ENCODE measurements at regions not wholly inside any gene's neighbourhood (a gene's known extent, or its start where the extent isn't known, plus 50 kb on each side); places are given as distances from the start of the nearest gene placed in this dataset.
A peak's percentile ranks its signal among the peaks of the same experiment; 100 is the strongest.

GRCh38 chr13:22427783-22428182 lies 753.0 kb upstream of the SGCG start:
- no peak for DNase-seq (ENCODE audit: low read depth in 2 of 2)
- H2AFZ ChIP-seq (ENCODE audit: low read length): no peak overlapping the region
- H3K4me1 ChIP-seq (ENCODE audit: control insufficient read depth, extremely low read depth, insufficient read depth, low read length): no peaks in the 10 kb centered on the region
- H3K4me2 ChIP-seq (ENCODE audit: extremely low read depth, insufficient read depth, low read length): no peak overlapping the region
- H3K36me3 ChIP-seq (ENCODE audit: control insufficient read depth, insufficient read depth, low read length): no peaks in the 10 kb centered on the region
- no peaks in the 10 kb centered on the region for H3K79me2 ChIP-seq (ENCODE audit: control insufficient read depth, insufficient read depth, low read length)
- H3K4me3 ChIP-seq (replicated peaks in 1 of 4; ENCODE audit: control extremely low read depth in 1 of 4, insufficient read depth in 1 of 4, low read depth in 3 of 4, low read length in 4 of 4): no peak overlapping the region
- no peaks in the 10 kb centered on the region for H4K20me1 ChIP-seq (ENCODE audit: control insufficient read depth, extremely low read depth, insufficient read depth, low read length)
- no peak overlapping the region for H3K9ac ChIP-seq (ENCODE audit: insufficient read depth, low read length)
- no peak for TF ChIP-seq CTCF (conservative IDR thresholded peaks at IDR 0.05 in 1 of 2, IDR thresholded peaks at IDR 0.05 in 1 of 2; ENCODE audit: low read depth in 1 of 2, low read length in 2 of 2)
- no peak for TF ChIP-seq EZH2 (IDR thresholded peaks at IDR 0.05; ENCODE audit: low read length, missing control alignments)
- no peaks in the 10 kb centered on the region for H3K27me3 ChIP-seq (ENCODE audit: control insufficient read depth, insufficient read depth, low read length)
- H3K27ac ChIP-seq (ENCODE audit: insufficient read depth, low read length): no peak overlapping the region
- H3K9me3 ChIP-seq (ENCODE audit: control insufficient read depth, insufficient read depth, low read depth, low read length): no peaks in the 10 kb centered on the region

- no peaks in the 10 kb centered on the region for H3K4me1 ChIP-seq (ENCODE audit: control insufficient read depth, extremely low read depth, insufficient read depth, low read length)
- TF ChIP-seq CTCF (conservative IDR thresholded peaks at IDR 0.05 in 1 of 2, IDR thresholded peaks at IDR 0.05 in 1 of 2; ENCODE audit: low read depth in 1 of 2, low read length in 2 of 2): no peak
- no peak for TF ChIP-seq EZH2 (IDR thresholded peaks at IDR 0.05; ENCODE audit: low read length, missing control alignments)
- no peaks in the 10 kb centered on the region for H4K20me1 ChIP-seq (ENCODE audit: control insufficient read depth, extremely low read depth, insufficient read depth, low read length)
- H3K27me3 ChIP-seq (ENCODE audit: control insufficient read depth, insufficient read depth, low read length): no peaks in the 10 kb centered on the region
- no peaks in the 10 kb centered on the region for H3K36me3 ChIP-seq (ENCODE audit: control insufficient read depth, insufficient read depth, low read length)
- H3K9me3 ChIP-seq (ENCODE audit: control insufficient read depth, insufficient read depth, low read depth, low read length): no peaks in the 10 kb centered on the region
- peak overlapping the region; percentile 42 for H3K4me2 ChIP-seq (ENCODE audit: extremely low read depth, insufficient read depth, low read length)
- H3K79me2 ChIP-seq (ENCODE audit: control insufficient read depth, insufficient read depth, low read length): no peaks in the 10 kb centered on the region
- peak; percentile 3 to 74 for DNase-seq (ENCODE audit: low read depth in 2 of 2)
- no peak overlapping the region for H3K9ac ChIP-seq (ENCODE audit: insufficient read depth, low read length)
- no peak overlapping the region for H2AFZ ChIP-seq (ENCODE audit: low read length)
- H3K4me3 ChIP-seq (replicated peaks in 1 of 4; ENCODE audit: control extremely low read depth in 1 of 4, insufficient read depth in 1 of 4, low read depth in 3 of 4, low read length in 4 of 4): no peak overlapping the region
- no peak overlapping the region for H3K27ac ChIP-seq (ENCODE audit: insufficient read depth, low read length)
These were observed 752.5 kb upstream of the SGCG start for GRCh38 chr13:22428188-22428828.

- no peaks in the 10 kb centered on the region for H3K36me3 ChIP-seq (ENCODE audit: control insufficient read depth, insufficient read depth, low read length)
- no peaks in the 10 kb centered on the region for H3K27me3 ChIP-seq (ENCODE audit: control insufficient read depth, insufficient read depth, low read length)
- H3K9me3 ChIP-seq (ENCODE audit: control insufficient read depth, insufficient read depth, low read depth, low read length): no peaks in the 10 kb centered on the region
- H2AFZ ChIP-seq (ENCODE audit: low read length): no peak overlapping the region
- no peak overlapping the region for H3K4me3 ChIP-seq (replicated peaks in 1 of 4; ENCODE audit: control extremely low read depth in 1 of 4, insufficient read depth in 1 of 4, low read depth in 3 of 4, low read length in 4 of 4)
- no peak for TF ChIP-seq CTCF (conservative IDR thresholded peaks at IDR 0.05 in 1 of 2, IDR thresholded peaks at IDR 0.05 in 1 of 2; ENCODE audit: low read depth in 1 of 2, low read length in 2 of 2)
- TF ChIP-seq EZH2 (IDR thresholded peaks at IDR 0.05; ENCODE audit: low read length, missing control alignments): no peak
- no peak for DNase-seq (ENCODE audit: low read depth in 2 of 2)
- no peaks in the 10 kb centered on the region for H3K79me2 ChIP-seq (ENCODE audit: control insufficient read depth, insufficient read depth, low read length)
- H4K20me1 ChIP-seq (ENCODE audit: control insufficient read depth, extremely low read depth, insufficient read depth, low read length): no peaks in the 10 kb centered on the region
- no peak overlapping the region for H3K9ac ChIP-seq (ENCODE audit: insufficient read depth, low read length)
- no peak overlapping the region for H3K4me2 ChIP-seq (ENCODE audit: extremely low read depth, insufficient read depth, low read length)
- H3K4me1 ChIP-seq (ENCODE audit: control insufficient read depth, extremely low read depth, insufficient read depth, low read length): no peaks in the 10 kb centered on the region
- no peak overlapping the region for H3K27ac ChIP-seq (ENCODE audit: insufficient read depth, low read length)
These were observed 748.1 kb upstream of the SGCG start for GRCh38 chr13:22432690-22433089.
